GM12891 (cell line): ENCODE measurements at regions not wholly inside any gene's neighbourhood (a gene's known extent, or its start where the extent isn't known, plus 50 kb on each side); places are given as distances from the start of the nearest gene placed in this dataset.

Source experiments
- POLR2A ChIP-seq: IDR thresholded peaks from 2 replicates; pipeline ENCODE4 v1.6.1; 2011; ENCODE audit warnings: low read depth, low read length, control low read depth
- POLR2AphosphoS5 ChIP-seq: IDR thresholded peaks from 2 replicates; pipeline ENCODE4 v1.6.1; 2011; ENCODE audit warnings: low read depth, low read length, control low read depth
- TAF1 ChIP-seq: IDR thresholded peaks from 2 replicates; pipeline ENCODE4 v1.6.1; 2011; ENCODE audit warnings: low read depth, low read length, control low read depth

DNA sequence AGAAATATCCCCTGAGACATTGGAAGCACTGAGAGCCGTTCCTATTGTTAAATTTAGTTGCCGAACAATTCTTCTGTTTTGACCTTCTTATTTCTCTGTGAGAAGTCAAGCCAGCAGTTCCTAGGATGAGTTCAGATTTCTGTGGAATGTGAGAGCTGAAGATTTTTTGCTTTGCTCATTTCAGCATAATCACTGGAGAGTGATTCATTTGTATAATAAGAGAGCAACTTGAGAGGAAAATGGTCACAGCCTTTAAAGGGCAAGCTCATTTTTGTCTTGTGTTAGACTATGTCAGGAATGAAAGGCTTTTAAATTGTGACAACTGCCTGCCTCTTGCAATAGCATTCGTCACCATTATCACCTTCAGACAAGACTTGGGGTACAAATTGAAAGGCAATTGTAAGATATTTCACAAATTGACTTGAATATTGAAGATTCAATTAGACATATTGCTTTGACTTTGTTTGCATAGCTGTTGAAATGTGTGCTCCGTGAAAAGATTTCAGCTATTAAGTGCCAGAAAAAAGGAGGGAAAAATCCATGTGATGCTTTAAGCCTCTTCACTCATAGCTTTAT lies 900.0 kb upstream of the GOT2 start:
- TF ChIP-seq POLR2AphosphoS5, result no peak
- no peak for TF ChIP-seq TAF1
- no peak for TF ChIP-seq POLR2A
